Heart left ventricle (tissue), 13 donors: ENCODE measurements at regions not wholly inside any gene's neighbourhood (a gene's known extent, or its start where the extent isn't known, plus 50 kb on each side); places are given as distances from the start of the nearest gene placed in this dataset.

Source experiments
- POLR2A ChIP-seq, 2 donors: fragments of 450-650 bp; IDR thresholded peaks; one replicate each; pipeline ENCODE4 v1.6.1; 2017; ENCODE audit warnings: antibody characterized with exemption in 2 of 2, mild to moderate bottlenecking in 2 of 2, moderate library complexity in 2 of 2
- TF ChIP-seq, protein P1 (sequence below), 12 donors: fragments of 200-600 bp; sonication (generic) in 4 of 12; IDR thresholded peaks; one replicate each; pipeline versions ENCODE4 v1.5.0 to v1.8.0; 2018 to 2022; ENCODE audit warnings: antibody characterized with exemption in 12 of 12, mild to moderate bottlenecking in 5 of 12
- donor health status: ischemic (EF 13 %, LVEDD 7.1; RV severe dilation, severe dysfunction).
- donor health status: DM: no; HTN: yes; CAD: no.
- donor health status: DM: no; HTN: no; CAD: no.
- donor health status: ischemic (EF 25% LVEDD 6.9; RV normal size, moderate dysfunction).
- donor health status: ischemic (EF 25% LVEDD 5.7; RV mildly dilated, moderate dysfunction).
- donor health status: ischemic (EF 35%, LVEDD 5.7; RV mildly dilated, moderate dysfunction).
- donor health status: nonischemic (EF 11% LVEDD 7.7; RV severe dilation, severe dysfunction).
- donor health status: DM: yes; HTN: yes; CAD: no.
- donor health status: PGD.
- donor health status: ischemic (EF 29% LVEDD 5.4; RV normal size, mild dysfunction).
- donor health status: nonischemic (EF 23%, LVEDD 6.1; RV moderate dilation, normal function).

DNA sequence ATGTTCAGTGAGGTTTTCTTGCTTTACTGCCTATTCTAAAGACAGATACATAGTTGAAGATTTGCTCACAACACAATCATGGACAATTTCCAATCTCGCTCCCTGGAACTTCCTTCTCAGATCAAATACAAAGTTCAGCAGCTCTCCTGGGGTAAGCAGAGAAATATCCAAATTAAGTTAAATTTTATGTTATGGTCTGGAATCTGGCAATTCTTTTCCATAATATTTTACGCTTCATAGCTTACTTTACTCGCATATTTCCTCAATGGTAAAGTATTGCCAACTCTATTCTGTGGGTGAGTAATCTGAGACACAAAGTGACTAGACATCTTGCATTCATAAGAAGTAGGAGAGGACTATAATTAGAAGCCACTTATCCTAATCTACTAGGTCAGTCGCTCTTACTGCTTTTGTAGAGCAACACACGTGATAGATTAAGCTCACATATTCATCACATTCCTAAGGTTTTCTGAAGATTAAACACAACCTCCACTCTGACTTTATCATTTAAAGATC, 529.4 kb downstream of the CCDC85A start:
- TF ChIP-seq, protein P1, sequence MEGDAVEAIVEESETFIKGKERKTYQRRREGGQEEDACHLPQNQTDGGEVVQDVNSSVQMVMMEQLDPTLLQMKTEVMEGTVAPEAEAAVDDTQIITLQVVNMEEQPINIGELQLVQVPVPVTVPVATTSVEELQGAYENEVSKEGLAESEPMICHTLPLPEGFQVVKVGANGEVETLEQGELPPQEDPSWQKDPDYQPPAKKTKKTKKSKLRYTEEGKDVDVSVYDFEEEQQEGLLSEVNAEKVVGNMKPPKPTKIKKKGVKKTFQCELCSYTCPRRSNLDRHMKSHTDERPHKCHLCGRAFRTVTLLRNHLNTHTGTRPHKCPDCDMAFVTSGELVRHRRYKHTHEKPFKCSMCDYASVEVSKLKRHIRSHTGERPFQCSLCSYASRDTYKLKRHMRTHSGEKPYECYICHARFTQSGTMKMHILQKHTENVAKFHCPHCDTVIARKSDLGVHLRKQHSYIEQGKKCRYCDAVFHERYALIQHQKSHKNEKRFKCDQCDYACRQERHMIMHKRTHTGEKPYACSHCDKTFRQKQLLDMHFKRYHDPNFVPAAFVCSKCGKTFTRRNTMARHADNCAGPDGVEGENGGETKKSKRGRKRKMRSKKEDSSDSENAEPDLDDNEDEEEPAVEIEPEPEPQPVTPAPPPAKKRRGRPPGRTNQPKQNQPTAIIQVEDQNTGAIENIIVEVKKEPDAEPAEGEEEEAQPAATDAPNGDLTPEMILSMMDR (IDR thresholded peaks at IDR 0.05), result no peak
- no peak for TF ChIP-seq POLR2A (IDR thresholded peaks at IDR 0.05)
